Transverse colon (tissue), 4 donors: ENCODE measurements at regions not wholly inside any gene's neighbourhood (a gene's known extent, or its start where the extent isn't known, plus 50 kb on each side); places are given as distances from the start of the nearest gene placed in this dataset.

Experiments
- CTCF ChIP-seq, 5 experiments: fragments of 200-600 bp in 3 of 5; fragments of 450-650 bp in 2 of 5; sonication (generic) in 3 of 5; IDR thresholded peaks; 1 replicate in 2 of 5; 2 replicates in 3 of 5; pipeline ENCODE4 v1.5.1; 2016 to 2017; ENCODE audit warnings: antibody characterized with exemption in 5 of 5, inconsistent platforms in 3 of 5, mild to moderate bottlenecking in 2 of 5, moderate library complexity in 1 of 5
- POLR2A ChIP-seq: fragments of 450-650 bp; IDR thresholded peaks from one replicate; pipeline ENCODE4 v1.6.1; 2016; ENCODE audit warnings: antibody characterized with exemption, mild to moderate bottlenecking, moderate library complexity
- POLR2AphosphoS5 ChIP-seq, 3 donors: sonication (generic); formaldehyde crosslinking; IDR thresholded peaks; one replicate each; pipeline ENCODE4 v1.6.1; 2016; ENCODE audit warnings: antibody characterized with exemption in 3 of 3

GRCh38 chr3:13172644-13173013, 99.4 kb upstream of the IQSEC1 start:
- no peak for TF ChIP-seq CTCF (IDR thresholded peaks at IDR 0.05)
- no peak for TF ChIP-seq POLR2A
- no peak for TF ChIP-seq POLR2AphosphoS5 (IDR thresholded peaks at IDR 0.05)
